T-helper 2 cell treated with Interferon-gamma antibody and Interleukin-4, amounts not matched to agents 100 ng/mL and 5 ng/mL, for 36 hours (primary cell): ENCODE measurements at regions not wholly inside any gene's neighbourhood (a gene's known extent, or its start where the extent isn't known, plus 50 kb on each side); places are given as distances from the start of the nearest gene placed in this dataset.

Source experiments
- intact Hi-C: fragments of 100-400 bp; cut with micrococcal nuclease; formaldehyde crosslinking; loops from one replicate; pipeline ENCODE4 v1.15.1; 2023

- intact Hi-C loops, result no loop called here
Measured at GRCh38 chr20:20832715-20833114, 120.3 kb upstream of the RALGAPA2 start.

DNA sequence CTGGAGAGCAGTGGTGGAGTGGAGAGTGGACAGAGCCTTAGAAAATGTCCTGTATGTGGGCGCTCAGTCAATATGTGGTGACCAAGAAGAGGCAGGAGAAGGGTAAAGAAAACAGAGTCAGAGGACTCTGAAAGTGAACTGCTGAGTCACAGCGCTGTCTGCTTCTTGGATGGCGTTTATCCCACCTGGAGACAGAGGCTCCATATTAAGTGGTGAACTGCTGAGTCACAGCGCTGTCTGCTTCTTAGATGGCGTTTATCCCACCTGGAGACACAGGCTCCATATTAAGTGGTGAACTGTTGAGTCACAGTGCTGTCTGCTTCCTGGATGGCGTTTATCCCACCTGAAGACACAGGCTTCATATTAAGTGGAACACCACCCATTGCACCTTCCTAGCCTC, 119.3 kb upstream of the RALGAPA2 start:
- intact Hi-C loops, result no loop called here

DNA sequence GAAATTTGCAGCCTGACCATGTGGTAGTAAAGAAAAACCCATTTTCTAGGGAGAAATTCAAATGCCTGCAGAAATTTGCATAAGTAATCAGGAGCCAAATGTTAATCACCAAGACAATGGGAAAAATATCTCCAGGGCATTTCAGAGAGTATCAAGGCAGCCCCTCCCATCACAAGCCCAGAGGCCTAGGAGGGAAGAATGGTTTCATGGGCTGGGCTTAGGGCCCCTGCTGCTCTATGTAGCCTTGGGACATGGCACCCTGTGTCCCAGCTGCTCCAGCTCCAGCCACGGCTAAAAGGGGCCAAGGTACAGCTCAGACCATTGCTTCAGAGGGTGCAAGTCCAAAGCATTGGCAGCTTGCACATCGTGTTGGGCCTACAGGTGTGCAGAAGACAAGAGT, 117.2 kb upstream of the RALGAPA2 start:
- intact Hi-C loops, result loop anchor here (5.0 kb wide), 1 partner anchor 467 kb away; no protein-coding TSS in a partner anchor

- intact Hi-C loops, result loop anchor here (5.0 kb wide), 1 partner anchor 466 kb away; no protein-coding TSS in a partner anchor
Measured at GRCh38 chr20:20827992-20828597, 115.7 kb upstream of the RALGAPA2 start.

DNA sequence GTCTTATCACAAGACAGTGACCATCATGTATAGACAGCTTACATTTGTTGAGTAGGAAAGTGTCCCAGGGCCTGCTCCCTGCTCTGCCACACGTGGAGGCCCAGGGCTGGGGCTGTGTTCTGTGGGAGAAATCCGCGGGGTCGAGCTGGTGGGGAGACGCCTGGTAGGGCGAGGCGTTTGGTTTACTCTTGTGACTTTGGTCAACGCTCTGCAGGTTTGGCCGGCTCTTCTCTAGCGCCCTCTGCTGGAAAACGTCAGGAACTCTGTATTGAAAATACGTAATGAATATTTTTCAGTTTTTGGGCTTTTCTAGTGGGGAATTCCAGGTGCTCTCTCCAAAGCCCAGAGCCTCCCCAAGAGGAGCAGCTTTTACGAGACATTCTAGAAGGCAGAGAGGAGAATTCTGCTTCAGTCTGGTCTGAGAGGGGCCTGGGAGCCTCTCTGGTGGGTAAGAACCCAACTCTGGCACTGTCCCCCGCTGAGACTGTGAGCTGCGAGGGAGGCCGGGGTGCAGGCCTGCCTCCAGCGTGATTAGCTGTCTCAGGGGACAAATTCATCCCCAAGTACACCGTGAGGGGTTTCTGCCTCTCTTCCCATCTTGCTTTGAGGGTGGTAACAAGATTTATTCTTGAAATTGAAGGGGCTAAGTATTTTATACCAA, 112.6 kb upstream of the RALGAPA2 start:
- intact Hi-C loops, result loop anchor here (1.0 to 5.0 kb wide), 2 partner anchors 160 to 463 kb away; no protein-coding TSS in a partner anchor

DNA sequence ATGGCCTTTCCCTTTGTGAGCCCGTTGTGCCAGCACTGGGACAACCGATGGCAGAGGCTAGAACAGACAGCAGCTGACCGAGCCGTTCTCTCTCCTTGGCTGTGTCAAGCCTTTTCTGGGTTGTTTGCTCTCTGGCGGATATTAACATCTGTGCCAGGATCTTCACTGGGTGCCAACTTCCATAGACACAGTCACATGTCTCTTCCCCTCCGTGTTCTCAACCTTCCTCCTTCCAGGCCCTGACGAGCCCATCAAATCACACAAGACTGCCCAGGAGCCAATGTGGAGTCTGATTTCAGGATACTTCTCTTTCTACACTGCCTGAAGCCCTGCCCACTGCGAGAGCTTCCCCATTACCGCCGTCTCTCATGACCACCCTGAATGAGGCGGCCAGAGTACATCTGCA, 111.0 kb upstream of the RALGAPA2 start:
- intact Hi-C loops, result no loop called here

- intact Hi-C loops, result no loop called here
Measured at GRCh38 chr20:20821484-20822260, 109.2 kb upstream of the RALGAPA2 start.

GRCh38 chr20:20820785-20821483, 108.5 kb upstream of the RALGAPA2 start:
- intact Hi-C loops, result no loop called here

- intact Hi-C loops, result no loop called here
Measured at GRCh38 chr20:20820104-20820503, 107.7 kb upstream of the RALGAPA2 start.

- intact Hi-C loops, result no loop called here
Measured at GRCh38 chr20:20816969-20817755, 104.7 kb upstream of the RALGAPA2 start.

DNA sequence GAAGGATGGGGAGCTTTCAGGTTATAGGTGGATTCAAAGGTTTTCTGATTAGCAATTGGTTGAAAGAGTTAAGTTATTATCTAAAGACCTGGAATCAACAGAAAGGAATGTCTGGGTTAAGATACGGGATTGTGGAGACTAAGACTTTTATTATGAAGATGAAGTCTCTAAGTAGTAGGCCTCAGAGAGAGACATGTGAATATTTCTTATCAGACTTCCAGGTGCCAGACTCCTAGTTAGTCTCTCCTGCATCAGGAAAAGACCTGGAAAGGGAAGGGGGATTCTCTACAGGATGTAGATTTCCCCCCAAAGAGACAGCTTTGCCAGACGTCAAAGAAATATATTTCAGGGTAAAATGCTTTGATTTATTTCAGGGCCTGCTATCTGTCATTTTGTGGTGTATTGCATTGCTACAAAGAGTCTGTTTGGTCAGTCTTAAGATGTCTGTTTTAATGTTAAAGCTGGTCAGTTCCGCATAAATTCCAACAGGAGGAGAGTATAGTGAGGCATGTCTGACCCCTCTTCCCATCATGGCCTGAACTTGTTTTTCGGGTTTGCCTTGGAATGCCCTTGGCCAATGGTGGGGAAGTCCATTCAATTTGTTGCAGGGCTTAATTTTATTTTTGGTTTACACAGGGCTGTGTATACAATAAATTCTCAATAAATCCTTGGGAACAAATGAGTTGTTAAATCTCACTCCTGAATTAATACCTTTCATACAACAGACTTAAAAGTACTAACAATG, 103.4 kb upstream of the RALGAPA2 start:
- intact Hi-C loops, result no loop called here

GRCh38 chr20:20814685-20815084, 102.2 kb upstream of the RALGAPA2 start:
- intact Hi-C loops, result no loop called here

- intact Hi-C loops, result no loop called here
Measured at GRCh38 chr20:20812136-20812535, 99.7 kb upstream of the RALGAPA2 start.

- intact Hi-C loops, result no loop called here
Measured at GRCh38 chr20:20808016-20808415, 95.6 kb upstream of the RALGAPA2 start.

DNA sequence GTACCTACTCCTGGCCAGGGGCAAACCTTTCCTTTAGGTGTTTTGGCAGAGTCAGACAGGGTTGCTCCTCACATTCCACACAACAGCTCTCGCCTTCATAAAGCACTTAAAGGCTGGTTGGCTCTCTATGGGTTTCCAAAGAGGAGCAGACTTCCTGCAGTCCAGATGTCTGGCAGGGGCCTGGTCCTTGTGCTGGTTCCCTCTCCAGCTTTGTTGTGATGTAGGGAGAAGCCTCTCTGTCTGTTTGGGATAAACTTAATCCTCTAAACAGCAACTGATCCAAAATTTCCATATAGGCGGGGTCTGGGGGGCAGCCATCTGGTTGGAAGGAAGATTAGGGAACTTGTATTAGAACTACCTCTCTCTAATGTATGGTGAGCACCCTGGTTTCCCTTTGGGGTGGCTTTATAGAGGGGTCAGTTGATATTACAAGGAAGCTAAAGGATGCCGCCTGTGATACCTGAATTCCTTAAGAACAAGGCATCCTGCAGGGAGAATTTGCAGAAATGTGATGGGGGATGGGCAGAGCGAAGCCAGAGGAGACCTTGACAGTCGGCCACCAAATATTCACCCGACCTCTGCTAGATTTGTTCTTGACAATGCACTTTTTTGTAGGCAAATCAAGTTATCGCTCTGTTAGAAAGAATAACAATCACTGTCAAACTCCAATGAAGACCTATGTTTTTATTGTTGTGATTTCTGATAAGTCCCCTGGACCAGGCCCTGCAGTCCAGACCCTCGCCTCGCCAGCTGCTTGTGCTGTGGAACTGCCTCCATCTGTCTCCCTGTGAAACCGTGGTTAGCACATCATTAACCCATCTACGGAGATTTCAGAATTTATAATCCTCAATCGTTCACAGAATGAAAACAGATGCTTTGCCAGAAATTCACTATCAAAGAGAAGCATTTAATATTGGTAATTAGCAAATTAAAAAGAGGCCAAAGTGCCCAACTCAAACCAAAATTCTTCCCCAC, 94.0 kb upstream of the RALGAPA2 start:
- intact Hi-C loops, result no loop called here

DNA sequence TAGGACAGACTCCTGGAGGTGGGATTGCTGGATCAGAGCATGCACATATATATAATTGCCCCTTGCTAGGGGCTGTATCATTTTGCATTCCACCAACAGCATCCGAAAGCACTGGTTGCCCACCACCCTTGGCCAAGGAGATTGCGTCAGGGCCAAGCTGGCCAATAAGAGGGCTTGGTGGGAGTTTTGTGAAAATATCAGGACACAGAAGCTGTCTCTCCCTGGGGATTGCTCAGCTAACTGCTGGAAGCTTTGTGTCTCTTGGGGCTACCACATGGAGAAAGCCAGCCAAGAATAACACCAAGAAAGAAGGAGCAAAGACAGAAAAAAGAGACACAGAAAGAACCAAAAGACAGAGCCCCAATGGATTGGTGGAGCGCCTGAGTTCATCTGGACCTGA, 90.6 kb upstream of the RALGAPA2 start:
- intact Hi-C loops, result no loop called here

DNA sequence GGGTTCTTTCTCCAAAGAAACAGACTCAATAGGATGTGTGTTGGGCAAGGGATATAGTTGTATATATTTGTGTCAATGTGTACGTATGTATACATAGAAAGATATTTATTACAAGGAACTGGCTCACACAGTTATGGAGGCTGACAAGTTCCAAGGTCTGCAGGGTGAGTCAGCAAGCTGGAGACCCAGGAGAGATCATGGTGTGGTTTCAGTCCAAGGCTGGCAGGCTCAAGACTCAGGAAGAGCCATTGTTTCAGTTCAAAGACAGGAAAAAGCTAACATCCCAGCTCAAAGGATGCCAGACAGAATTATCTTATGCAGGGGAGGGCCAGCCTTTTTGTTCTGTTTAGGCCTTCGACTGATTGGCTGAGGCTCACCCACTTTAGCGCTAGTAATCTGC, 89.9 kb upstream of the RALGAPA2 start:
- intact Hi-C loops, result no loop called here

GRCh38 chr20:20799716-20800312, 87.4 kb upstream of the RALGAPA2 start:
- intact Hi-C loops, result no loop called here
